NCI-H510A (cell line): ENCODE measurements at regions not wholly inside any gene's neighbourhood (a gene's known extent, or its start where the extent isn't known, plus 50 kb on each side); places are given as distances from the start of the nearest gene placed in this dataset.
"Not testable (repeated sequence)": the region's sequence is repeated elsewhere in the genome, so short reads cannot be mapped to it uniquely, and the experiment has no call there.

Source experiments
- DNase-seq: peaks from one replicate; lab custom pipeline; 2025; lab: John Stamatoyannopoulos, UW

GRCh38 chr6:3920321-3920720, 71.1 kb downstream of the FAM50B start:
- no peak for DNase-seq

GRCh38 chr6:3921663-3922062, 72.5 kb downstream of the FAM50B start:
- no peak for DNase-seq

GRCh38 chr6:3922619-3923018, 73.4 kb downstream of the FAM50B start:
- DNase-seq, result not testable (repeated sequence)

GRCh38 chr6:3925223-3926149, 76.3 kb downstream of the FAM50B start:
- not testable (repeated sequence) for DNase-seq

- no peak for DNase-seq
Measured at GRCh38 chr6:3926150-3926482, 76.9 kb downstream of the FAM50B start.

GRCh38 chr6:3928111-3928510, 78.9 kb downstream of the FAM50B start:
- DNase-seq, result no peak

GRCh38 chr6:3929281-3929798, 80.2 kb downstream of the FAM50B start:
- no peak for DNase-seq

GRCh38 chr6:3937438-3937837, 88.3 kb downstream of the FAM50B start:
- no peak for DNase-seq

- no peak for DNase-seq
Measured at GRCh38 chr6:3938715-3939367, 89.7 kb downstream of the FAM50B start.

- DNase-seq, result no peak
Measured at GRCh38 chr6:3939368-3939958, 90.3 kb downstream of the FAM50B start.

GRCh38 chr6:3939964-3940363, 90.8 kb downstream of the FAM50B start:
- no peak for DNase-seq

- no peak for DNase-seq
Measured at GRCh38 chr6:3940703-3941102, 91.5 kb downstream of the FAM50B start.

- no peak for DNase-seq
Measured at GRCh38 chr6:3943331-3943765, 94.2 kb downstream of the FAM50B start.

- no peak for DNase-seq
Measured at GRCh38 chr6:3944246-3944645, 95.1 kb downstream of the FAM50B start.

GRCh38 chr6:3946778-3947177, 97.6 kb downstream of the FAM50B start:
- DNase-seq, result no peak

GRCh38 chr6:3948866-3949265, 99.7 kb downstream of the FAM50B start:
- DNase-seq, result no peak

- DNase-seq, result no peak
Measured at GRCh38 chr6:3949521-3949920, 100.3 kb downstream of the FAM50B start.

GRCh38 chr6:3956054-3956453, 106.9 kb downstream of the FAM50B start:
- DNase-seq, result no peak

- no peak for DNase-seq
Measured at GRCh38 chr6:3957321-3957720, 108.1 kb downstream of the FAM50B start.

- DNase-seq, result no peak
Measured at GRCh38 chr6:3958255-3958654, 109.1 kb downstream of the FAM50B start.

GRCh38 chr6:3959385-3959784, 110.2 kb downstream of the FAM50B start:
- DNase-seq, result no peak

- DNase-seq, result no peak
Measured at GRCh38 chr6:3960754-3961361, 111.7 kb downstream of the FAM50B start.
